ENCODE measurements at regions not wholly inside any gene's neighbourhood (a gene's known extent, or its start where the extent isn't known, plus 50 kb on each side); places are given as distances from the start of the nearest gene placed in this dataset.
A peak's percentile ranks its signal among the peaks of the same experiment; 100 is the strongest.

- Histone ChIP-seq H3K4me3 (ENCODE audit: insufficient read depth, low read length) (no peak overlapping the region), H3K9me3 (ENCODE audit: low read depth, low read length) (no peaks in the 10 kb centered on the region), H4K20me1 (ENCODE audit: insufficient read depth, low read length) (no peaks in the 10 kb centered on the region), H3K27ac (ENCODE audit: low read depth, low read length) (no peak overlapping the region), H3K27me3 (ENCODE audit: insufficient read depth, low read length) (no peaks in the 10 kb centered on the region), H3K79me2 (ENCODE audit: insufficient read depth, low read length) (no peaks in the 10 kb centered on the region), H3K4me2 (ENCODE audit: insufficient read depth, low read length) (no peak overlapping the region), H3K36me3 (ENCODE audit: insufficient read depth, low read length) (no peaks in the 10 kb centered on the region), H3K4me1 (ENCODE audit: insufficient read depth, low read length) (peaks cover 6% of the 10 kb centered on the region), H2AFZ (ENCODE audit: low read length) (no peak overlapping the region)
- no peak for TF ChIP-seq CTCF (IDR thresholded peaks at IDR 0.05; ENCODE audit: extremely low read depth, low read depth, low read length)
- no peak for DNase-seq (ENCODE audit: insufficient read length, low spot score, missing footprints)
Observed at GRCh38 chr13:26993780-26994179, 177.8 kb downstream of the USP12 start.

- Histone ChIP-seq H3K27ac (ENCODE audit: low read depth, low read length) (no peak overlapping the region), H3K36me3 (ENCODE audit: insufficient read depth, low read length) (no peaks in the 10 kb centered on the region), H2AFZ (ENCODE audit: low read length) (no peak overlapping the region), H3K9me3 (ENCODE audit: low read depth, low read length) (no peaks in the 10 kb centered on the region), H3K4me1 (ENCODE audit: insufficient read depth, low read length) (peaks cover 6% of the 10 kb centered on the region), H3K79me2 (ENCODE audit: insufficient read depth, low read length) (no peaks in the 10 kb centered on the region), H3K27me3 (ENCODE audit: insufficient read depth, low read length) (no peaks in the 10 kb centered on the region), H3K4me3 (ENCODE audit: insufficient read depth, low read length) (no peak overlapping the region), H3K4me2 (ENCODE audit: insufficient read depth, low read length) (no peak overlapping the region), H4K20me1 (ENCODE audit: insufficient read depth, low read length) (no peaks in the 10 kb centered on the region)
- no peak for DNase-seq (ENCODE audit: insufficient read length, low spot score, missing footprints)
- TF ChIP-seq CTCF (IDR thresholded peaks at IDR 0.05; ENCODE audit: extremely low read depth, low read depth, low read length): no peak
Observed at GRCh38 chr13:26992951-26993719, 178.5 kb downstream of the USP12 start.

GRCh38 chr13:26991508-26992181 is 180.0 kb downstream of the USP12 start:
- Histone ChIP-seq H3K4me3 (ENCODE audit: insufficient read depth, low read length) (no peak overlapping the region), H4K20me1 (ENCODE audit: insufficient read depth, low read length) (no peaks in the 10 kb centered on the region), H3K36me3 (ENCODE audit: insufficient read depth, low read length) (no peaks in the 10 kb centered on the region), H3K27me3 (ENCODE audit: insufficient read depth, low read length) (no peaks in the 10 kb centered on the region), H3K4me2 (ENCODE audit: insufficient read depth, low read length) (no peak overlapping the region), H3K9me3 (ENCODE audit: low read depth, low read length) (no peaks in the 10 kb centered on the region), H3K27ac (ENCODE audit: low read depth, low read length) (no peak overlapping the region), H2AFZ (ENCODE audit: low read length) (peak overlapping the region; percentile 3), H3K79me2 (ENCODE audit: insufficient read depth, low read length) (no peaks in the 10 kb centered on the region), H3K4me1 (ENCODE audit: insufficient read depth, low read length) (no peaks in the 10 kb centered on the region)
- TF ChIP-seq CTCF (IDR thresholded peaks at IDR 0.05; ENCODE audit: extremely low read depth, low read depth, low read length): no peak
- DNase-seq (ENCODE audit: insufficient read length, low spot score, missing footprints): no peak

- no peak for DNase-seq (ENCODE audit: insufficient read length, low spot score, missing footprints)
- no peaks in the 10 kb centered on the region for H4K20me1 ChIP-seq (ENCODE audit: insufficient read depth, low read length)
- no peaks in the 10 kb centered on the region for H3K79me2 ChIP-seq (ENCODE audit: insufficient read depth, low read length)
- no peaks in the 10 kb centered on the region for H3K9me3 ChIP-seq (ENCODE audit: low read depth, low read length)
- H3K36me3 ChIP-seq (ENCODE audit: insufficient read depth, low read length): no peaks in the 10 kb centered on the region
- H3K27me3 ChIP-seq (ENCODE audit: insufficient read depth, low read length): no peaks in the 10 kb centered on the region
- H3K4me2 ChIP-seq (ENCODE audit: insufficient read depth, low read length): no peak overlapping the region
- no peak for TF ChIP-seq CTCF (IDR thresholded peaks at IDR 0.05; ENCODE audit: extremely low read depth, low read depth, low read length)
- peaks cover 3% of the 10 kb centered on the region for H3K4me1 ChIP-seq (ENCODE audit: insufficient read depth, low read length)
- no peak overlapping the region for H2AFZ ChIP-seq (ENCODE audit: low read length)
- no peak overlapping the region for H3K27ac ChIP-seq (ENCODE audit: low read depth, low read length)
- H3K4me3 ChIP-seq (ENCODE audit: insufficient read depth, low read length): no peak overlapping the region
Observed at GRCh38 chr13:26989957-26990713, 181.5 kb downstream of the USP12 start.

All from osteoblast (primary cell).